OCI-LY1 (cell line): ENCODE measurements at regions not wholly inside any gene's neighbourhood (a gene's known extent, or its start where the extent isn't known, plus 50 kb on each side); places are given as distances from the start of the nearest gene placed in this dataset.

Source experiments
- H2AFZ ChIP-seq: fragments of 200-600 bp; sonication (generic), shearing (Covaris generic); 2 replicates; pipeline ENCODE4 v1.6.0; 2014; ENCODE audit warnings: antibody characterized with exemption, mild to moderate bottlenecking, low read length
- H3F3A ChIP-seq: fragments of 200-600 bp; sonication (generic), shearing (Covaris generic); 2 replicates; pipeline ENCODE4 v1.6.0; 2014; ENCODE audit warnings: mild to moderate bottlenecking, antibody characterized with exemption, low read length, moderate library complexity; ENCODE audit not compliant: insufficient read depth
- H3K27ac ChIP-seq: fragments of 200-600 bp; sonication (generic); 2 replicates; pipeline ENCODE4 v1.5.1; 2014; ENCODE audit warnings: low read length, mixed run types, mild to moderate bottlenecking, low read depth; ENCODE audit not compliant: poor library complexity, severe bottlenecking
- H3K27me3 ChIP-seq: fragments of 200-600 bp; sonication (generic); 2 replicates; pipeline ENCODE4 v1.6.0; 2014; ENCODE audit warnings: antibody characterized with exemption, mild to moderate bottlenecking, low read length, moderate library complexity; ENCODE audit not compliant: insufficient read depth
- H3K36me3 ChIP-seq: fragments of 200-600 bp; sonication (generic); 2 replicates; pipeline ENCODE4 v1.6.1; 2014; ENCODE audit warnings: mild to moderate bottlenecking, antibody characterized with exemption, low read length, moderate library complexity, mixed read lengths; ENCODE audit not compliant: insufficient read depth
- H3K4me1 ChIP-seq: fragments of 200-600 bp; sonication (generic); 2 replicates; pipeline ENCODE4 v1.5.1; 2014; ENCODE audit warnings: mild to moderate bottlenecking, low read length, moderate library complexity; ENCODE audit not compliant: insufficient read depth, severe bottlenecking
- H3K4me2 ChIP-seq: fragments of 200-600 bp; sonication (generic), shearing (Covaris generic); 2 replicates; pipeline ENCODE4 v1.6.1; 2014; ENCODE audit warnings: low read length
- H3K4me3 ChIP-seq: fragments of 200-600 bp; sonication (generic); 2 replicates; pipeline ENCODE4 v1.5.1; 2014; ENCODE audit warnings: low read length, low read depth, mild to moderate bottlenecking, mixed read lengths; ENCODE audit not compliant: poor library complexity, severe bottlenecking
- H3K79me2 ChIP-seq: fragments of 200-600 bp; shearing (Covaris generic); 2 replicates; pipeline ENCODE4 v1.6.1; 2016; ENCODE audit warnings: mixed run types, low read length, mixed read lengths; ENCODE audit not compliant: insufficient read depth
- H3K9ac ChIP-seq: fragments of 200-600 bp; sonication (generic), shearing (Covaris generic); 2 replicates; pipeline ENCODE4 v1.6.1; 2014; ENCODE audit warnings: mild to moderate bottlenecking, low read length, mixed read lengths
- H3K9me2 ChIP-seq: fragments of 200-600 bp; sonication (generic), shearing (Covaris generic); 2 replicates; pipeline ENCODE4 v1.6.1; 2014; ENCODE audit warnings: low read depth, mild to moderate bottlenecking, low read length, mixed read lengths
- H3K9me3 ChIP-seq: fragments of 200-600 bp; shearing (Covaris generic); 2 replicates; pipeline ENCODE4 v1.6.1; 2014; ENCODE audit warnings: low read length, mixed read lengths
- H4K20me1 ChIP-seq: fragments of 200-600 bp; sonication (generic), shearing (Covaris generic); 2 replicates; pipeline ENCODE4 v1.6.0; 2016; ENCODE audit warnings: mild to moderate bottlenecking, low read length; ENCODE audit not compliant: insufficient read depth
- CTCF ChIP-seq: fragments of 200-600 bp; sonication (generic), shearing (Covaris generic); IDR thresholded peaks from 2 replicates; pipeline ENCODE4 v1.5.1; 2017; ENCODE audit warnings: mild to moderate bottlenecking, antibody characterized with exemption, low read length, moderate library complexity, mixed read lengths
- EZH2 ChIP-seq: fragments of 200-600 bp; sonication (generic), shearing (Covaris generic); IDR thresholded peaks from 2 replicates; pipeline ENCODE4 v1.8.0; 2017; ENCODE audit warnings: borderline replicate concordance, mixed run types, mild to moderate bottlenecking, antibody characterized with exemption, low read length, moderate library complexity, mixed read lengths

DNA sequence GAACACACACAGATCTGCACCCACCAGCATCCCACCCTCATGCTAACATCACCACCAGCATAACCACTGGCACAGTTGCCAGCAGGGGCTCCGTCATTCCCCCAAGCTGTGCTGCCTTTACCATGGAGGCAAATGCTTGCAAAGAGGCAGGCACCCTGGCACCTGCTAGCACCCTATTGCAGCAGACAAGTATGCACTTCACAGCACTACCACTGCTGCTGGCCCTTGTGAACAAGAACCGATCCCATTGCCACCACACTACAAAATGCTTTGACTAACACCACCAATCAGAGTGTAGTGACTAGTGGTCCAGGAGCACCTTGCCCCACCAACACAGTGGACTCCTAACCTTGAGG is 862.2 kb upstream of the DPPA4 start:
- Histone ChIP-seq H3K4me1 (no peaks in the 10 kb centered on the region), H4K20me1 (no peaks in the 10 kb centered on the region), H3K4me2 (no peak overlapping the region), H3K27me3 (no peaks in the 10 kb centered on the region), H3K9me2 (no peaks in the 10 kb centered on the region), H3K36me3 (no peaks in the 10 kb centered on the region), H3F3A (no peaks in the 10 kb centered on the region), H3K9ac (no peak overlapping the region), H3K9me3 (no peaks in the 10 kb centered on the region), H2AFZ (no peak overlapping the region), H3K27ac (no peak overlapping the region), H3K79me2 (no peaks in the 10 kb centered on the region), H3K4me3 (no peak overlapping the region)
- TF ChIP-seq CTCF (no peak), EZH2 (no peak)

DNA sequence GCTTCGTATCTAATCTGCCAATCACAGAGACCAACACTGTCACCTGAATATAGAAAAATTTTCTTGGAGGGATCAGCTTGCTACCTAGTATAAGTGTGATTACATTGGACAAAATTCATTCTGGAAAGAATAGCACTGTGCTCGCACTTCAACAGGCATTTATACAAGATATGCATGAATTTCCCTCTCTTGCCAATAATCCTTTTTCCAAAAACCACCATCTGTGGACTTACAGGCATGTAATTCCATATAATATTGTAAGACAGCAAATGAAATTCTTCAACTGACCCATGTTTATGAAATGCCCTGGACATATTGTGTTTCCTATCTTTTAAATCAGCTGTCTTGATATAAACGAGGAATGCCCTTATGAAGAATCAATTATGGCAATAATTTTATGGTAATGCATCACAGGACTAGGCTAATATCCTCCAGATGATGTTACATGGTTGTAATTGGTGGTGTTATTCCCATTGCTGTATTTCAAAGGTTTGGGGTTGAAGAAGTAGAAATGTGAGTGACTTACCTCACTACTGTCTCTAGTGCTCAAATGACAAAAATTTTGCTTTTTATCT is 861.4 kb upstream of the NECTIN3 start:
- Histone ChIP-seq H4K20me1 (no peaks in the 10 kb centered on the region), H3K27ac (no peak overlapping the region), H3K27me3 (no peaks in the 10 kb centered on the region), H3K79me2 (no peaks in the 10 kb centered on the region), H3K36me3 (no peaks in the 10 kb centered on the region), H3K4me2 (no peak overlapping the region), H3K9ac (no peak overlapping the region), H3F3A (no peaks in the 10 kb centered on the region), H3K9me3 (no peaks in the 10 kb centered on the region), H3K4me1 (no peaks in the 10 kb centered on the region), H3K9me2 (no peaks in the 10 kb centered on the region), H3K4me3 (no peak overlapping the region), H2AFZ (no peak overlapping the region)
- TF ChIP-seq EZH2 (no peak), CTCF (no peak)

DNA sequence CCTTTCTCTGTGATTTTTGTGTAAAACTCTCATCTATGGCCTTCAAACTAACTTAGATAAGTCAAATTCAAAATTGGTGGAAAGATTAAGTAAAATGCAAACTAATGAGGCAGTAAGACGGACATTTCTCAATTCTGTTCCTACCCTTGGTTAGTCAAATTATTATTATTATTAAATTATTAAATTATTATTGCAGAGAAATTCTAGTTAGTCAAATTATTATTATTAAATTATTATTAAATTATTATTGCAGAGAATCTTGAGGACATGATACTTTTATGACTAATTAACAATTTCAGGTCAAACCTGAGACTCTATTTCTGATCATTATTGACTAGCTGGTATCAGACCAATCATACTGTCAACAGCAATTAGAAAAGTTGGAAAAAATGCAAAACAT is 845.0 kb upstream of the NECTIN3 start:
- Histone ChIP-seq H3K9me2 (no peaks in the 10 kb centered on the region), H3F3A (no peaks in the 10 kb centered on the region), H3K27me3 (no peaks in the 10 kb centered on the region), H3K36me3 (no peaks in the 10 kb centered on the region), H3K4me1 (no peaks in the 10 kb centered on the region), H2AFZ (no peak overlapping the region), H3K27ac (no peak overlapping the region), H3K79me2 (no peaks in the 10 kb centered on the region), H3K9ac (no peak overlapping the region), H3K4me3 (no peak overlapping the region), H4K20me1 (no peaks in the 10 kb centered on the region), H3K9me3 (no peaks in the 10 kb centered on the region), H3K4me2 (no peak overlapping the region)
- TF ChIP-seq EZH2 (no peak), CTCF (no peak)
